Activated CD4-positive, alpha-beta memory T cell treated with anti-CD3 and anti-CD28 coated beads for 36 hours (primary cell): ENCODE measurements at regions not wholly inside any gene's neighbourhood (a gene's known extent, or its start where the extent isn't known, plus 50 kb on each side); places are given as distances from the start of the nearest gene placed in this dataset.

Experiments used
- CTCF ChIA-PET: fragments of 350-600 bp; sonication (Branson Sonifier 250); formaldehyde crosslinking; loops from one replicate; lab custom pipeline; 2021; ENCODE audit warnings: antibody characterized with exemption, inconsistent platforms; lab: Charles Lee
- POLR2A ChIA-PET: fragments of 350-600 bp; sonication (Branson Sonifier 250); formaldehyde crosslinking; loops from one replicate; lab custom pipeline; 2021; ENCODE audit warnings: antibody characterized with exemption; lab: Charles Lee
- DNase-seq: peaks from one replicate; pipeline ENCODE4 v3.0.0-alpha.2; 2020
- H3K27ac Mint-ChIP-seq: one replicate; pipeline ENCODE4 v1.8.0; 2021; ENCODE audit warnings: mixed read lengths
- H3K27me3 Mint-ChIP-seq: one replicate; pipeline ENCODE4 v1.8.0; 2021; ENCODE audit warnings: mixed read lengths
- H3K36me3 Mint-ChIP-seq: one replicate; pipeline ENCODE4 v1.8.0; 2021; ENCODE audit warnings: mixed read lengths
- H3K4me1 Mint-ChIP-seq: one replicate; pipeline ENCODE4 v1.8.0; 2021; ENCODE audit warnings: low read depth, mixed read lengths
- H3K4me3 Mint-ChIP-seq: one replicate; pipeline ENCODE4 v1.8.0; 2021; ENCODE audit warnings: mild to moderate bottlenecking, mixed read lengths
- H3K9me3 Mint-ChIP-seq: one replicate; pipeline ENCODE4 v1.8.0; 2021; ENCODE audit warnings: mixed read lengths
- intact Hi-C: fragments of 100-400 bp; cut with micrococcal nuclease; formaldehyde crosslinking; loops from one replicate; pipeline ENCODE4 v1.15.1; 2023

GRCh38 chr6:6775074-6775473 is 186.6 kb downstream of the LY86 start:
- intact Hi-C loops = no loop called here
- DNase-seq = no peak
- Mint-ChIP-seq H3K27ac (no peak overlapping the region), H3K9me3 (no peaks in the 10 kb centered on the region), H3K4me1 (no peaks in the 10 kb centered on the region), H3K4me3 (no peak overlapping the region), H3K36me3 (no peaks in the 10 kb centered on the region), H3K27me3 (peaks cover 23% of the 10 kb centered on the region)
- CTCF ChIA-PET = no interaction called here
- POLR2A ChIA-PET = no interaction called here

DNA sequence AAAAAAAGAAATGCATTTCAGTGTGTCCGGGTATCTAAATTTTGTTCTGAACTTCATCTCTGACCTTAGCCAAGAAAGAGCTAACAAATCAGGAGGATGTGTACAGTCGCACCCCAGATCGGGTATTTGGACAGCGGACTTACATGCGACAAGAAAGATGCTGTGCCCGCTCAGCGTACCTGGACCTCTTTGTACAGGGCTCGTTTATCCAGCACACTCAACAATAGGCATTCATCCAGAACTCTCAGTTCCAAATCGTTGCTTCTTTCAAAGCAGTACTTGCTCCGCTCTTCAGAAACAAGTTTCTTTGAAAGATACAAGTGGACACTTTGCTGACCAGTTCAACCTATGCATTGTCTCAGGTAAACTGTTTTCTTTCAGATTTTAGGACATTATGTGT is 191.7 kb downstream of the LY86 start:
- H3K4me3 Mint-ChIP-seq = no peak overlapping the region
- no peaks in the 10 kb centered on the region for H3K9me3 Mint-ChIP-seq
- no peak overlapping the region for H3K27ac Mint-ChIP-seq
- H3K36me3 Mint-ChIP-seq = no peaks in the 10 kb centered on the region
- ChIA-PET CTCF (no interaction called here), POLR2A (no interaction called here)
- no peaks in the 10 kb centered on the region for H3K4me1 Mint-ChIP-seq
- H3K27me3 Mint-ChIP-seq = peaks cover 17% of the 10 kb centered on the region
- DNase-seq = no peak
- intact Hi-C loops = no loop called here

- peaks cover 12% of the 10 kb centered on the region for H3K27me3 Mint-ChIP-seq
- H3K9me3 Mint-ChIP-seq = no peaks in the 10 kb centered on the region
- no peaks in the 10 kb centered on the region for H3K4me1 Mint-ChIP-seq
- H3K27ac Mint-ChIP-seq = no peak overlapping the region
- intact Hi-C loops = no loop called here
- ChIA-PET POLR2A (no interaction called here), CTCF (no interaction called here)
- H3K4me3 Mint-ChIP-seq = no peak overlapping the region
- no peaks in the 10 kb centered on the region for H3K36me3 Mint-ChIP-seq
- DNase-seq = no peak
Measured at GRCh38 chr6:6781172-6781872, 192.8 kb downstream of the LY86 start.

DNA sequence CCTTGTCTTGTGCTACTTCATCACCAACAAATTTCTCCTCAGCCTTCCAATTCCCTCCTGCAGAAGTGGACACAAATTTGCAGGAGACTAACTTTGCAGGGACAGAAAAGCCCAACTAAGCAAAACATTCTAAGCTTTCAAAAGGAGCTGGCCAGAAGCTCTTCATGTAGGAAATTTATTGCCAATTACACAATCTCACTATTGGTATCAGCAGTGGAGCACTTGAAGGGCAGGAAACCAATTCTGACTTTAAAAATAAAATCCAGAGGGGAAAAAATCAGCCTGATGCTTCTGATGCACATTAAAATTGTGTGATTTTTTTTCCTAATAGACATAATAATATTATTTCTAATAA is 193.3 kb downstream of the LY86 start:
- no peaks in the 10 kb centered on the region for H3K9me3 Mint-ChIP-seq
- ChIA-PET CTCF (no interaction called here), POLR2A (no interaction called here)
- no peaks in the 10 kb centered on the region for H3K4me1 Mint-ChIP-seq
- H3K27me3 Mint-ChIP-seq = peaks cover 8% of the 10 kb centered on the region
- no peak for DNase-seq
- no peaks in the 10 kb centered on the region for H3K36me3 Mint-ChIP-seq
- no peak overlapping the region for H3K4me3 Mint-ChIP-seq
- no peak overlapping the region for H3K27ac Mint-ChIP-seq
- intact Hi-C loops = no loop called here

DNA sequence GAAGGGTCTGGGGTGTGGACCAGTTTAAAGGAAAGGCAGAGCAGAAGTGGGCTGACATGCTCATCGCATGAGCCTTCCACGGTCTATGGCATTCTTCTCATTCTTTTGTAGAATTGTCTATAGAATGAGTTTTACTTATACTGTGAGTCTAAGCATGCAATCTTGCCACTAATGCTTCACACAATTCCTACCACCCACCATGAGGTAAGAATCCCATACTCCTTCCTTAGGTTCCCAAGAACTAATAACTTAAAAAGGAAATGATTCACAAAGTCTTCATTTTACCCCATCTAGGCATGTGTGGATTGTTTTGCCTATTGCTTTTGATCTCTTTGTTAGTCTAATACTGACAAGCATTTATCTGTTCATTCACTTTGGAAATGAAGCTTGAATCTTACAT is 195.2 kb downstream of the LY86 start:
- Mint-ChIP-seq H3K4me1 (no peaks in the 10 kb centered on the region), H3K27ac (no peak overlapping the region), H3K36me3 (no peaks in the 10 kb centered on the region), H3K9me3 (no peaks in the 10 kb centered on the region), H3K27me3 (peaks cover 5% of the 10 kb centered on the region), H3K4me3 (no peak overlapping the region)
- intact Hi-C loops = no loop called here
- POLR2A ChIA-PET = no interaction called here
- no peak for DNase-seq
- CTCF ChIA-PET = interaction anchor here (0.9 kb wide), 2 partner anchors 455 to 459 kb away, joined by 3 read pairs; no protein-coding TSS in a partner anchor

DNA sequence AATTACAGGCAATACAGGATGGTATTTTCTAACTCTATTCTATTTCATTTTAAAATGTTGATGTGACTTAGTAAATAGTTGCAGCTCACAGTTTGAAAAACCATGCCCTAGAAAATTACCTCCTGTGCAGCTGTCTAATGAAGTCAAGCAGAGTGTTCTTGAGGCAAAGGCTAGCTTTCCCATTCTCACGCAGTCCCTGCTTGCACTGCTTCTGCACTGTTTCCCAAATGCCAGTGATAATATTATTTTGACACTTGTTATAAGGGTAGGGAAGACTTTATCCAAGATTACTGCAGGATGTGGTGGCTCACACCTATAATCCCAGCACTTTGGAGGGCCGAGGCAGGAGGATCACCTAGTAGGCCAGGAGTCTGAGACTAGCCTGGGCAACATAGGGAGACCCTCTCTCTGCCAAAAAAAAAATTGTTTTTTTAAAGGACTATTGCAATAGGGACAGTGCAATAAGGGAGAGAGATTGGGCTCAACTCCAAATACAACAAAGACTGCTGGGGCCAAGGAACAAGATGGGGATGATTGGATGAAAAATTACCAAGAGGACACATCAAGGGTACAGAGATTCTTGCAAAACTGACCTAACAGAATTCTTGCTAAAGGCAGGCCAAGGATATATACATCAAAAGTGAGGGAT is 196.1 kb downstream of the LY86 start:
- no peak overlapping the region for H3K27ac Mint-ChIP-seq
- no peaks in the 10 kb centered on the region for H3K4me1 Mint-ChIP-seq
- intact Hi-C loops = no loop called here
- no peaks in the 10 kb centered on the region for H3K36me3 Mint-ChIP-seq
- POLR2A ChIA-PET = no interaction called here
- no peak for DNase-seq
- CTCF ChIA-PET = interaction anchor here (0.9 kb wide), 2 partner anchors 454 to 458 kb away, joined by 3 read pairs; no protein-coding TSS in a partner anchor
- H3K9me3 Mint-ChIP-seq = no peaks in the 10 kb centered on the region
- peaks cover under 1% of the 10 kb centered on the region for H3K27me3 Mint-ChIP-seq
- H3K4me3 Mint-ChIP-seq = no peak overlapping the region

- H3K9me3 Mint-ChIP-seq = no peaks in the 10 kb centered on the region
- ChIA-PET CTCF (interaction anchor here (1.3 kb wide), 1 partner anchor 458 kb away, joined by 3 read pairs; no protein-coding TSS in a partner anchor), POLR2A (no interaction called here)
- no peaks in the 10 kb centered on the region for H3K4me1 Mint-ChIP-seq
- intact Hi-C loops = no loop called here
- no peak overlapping the region for H3K4me3 Mint-ChIP-seq
- DNase-seq = no peak
- no peaks in the 10 kb centered on the region for H3K27me3 Mint-ChIP-seq
- H3K36me3 Mint-ChIP-seq = no peaks in the 10 kb centered on the region
- no peak overlapping the region for H3K27ac Mint-ChIP-seq
Measured at GRCh38 chr6:6785163-6785521, 196.6 kb downstream of the LY86 start.

DNA sequence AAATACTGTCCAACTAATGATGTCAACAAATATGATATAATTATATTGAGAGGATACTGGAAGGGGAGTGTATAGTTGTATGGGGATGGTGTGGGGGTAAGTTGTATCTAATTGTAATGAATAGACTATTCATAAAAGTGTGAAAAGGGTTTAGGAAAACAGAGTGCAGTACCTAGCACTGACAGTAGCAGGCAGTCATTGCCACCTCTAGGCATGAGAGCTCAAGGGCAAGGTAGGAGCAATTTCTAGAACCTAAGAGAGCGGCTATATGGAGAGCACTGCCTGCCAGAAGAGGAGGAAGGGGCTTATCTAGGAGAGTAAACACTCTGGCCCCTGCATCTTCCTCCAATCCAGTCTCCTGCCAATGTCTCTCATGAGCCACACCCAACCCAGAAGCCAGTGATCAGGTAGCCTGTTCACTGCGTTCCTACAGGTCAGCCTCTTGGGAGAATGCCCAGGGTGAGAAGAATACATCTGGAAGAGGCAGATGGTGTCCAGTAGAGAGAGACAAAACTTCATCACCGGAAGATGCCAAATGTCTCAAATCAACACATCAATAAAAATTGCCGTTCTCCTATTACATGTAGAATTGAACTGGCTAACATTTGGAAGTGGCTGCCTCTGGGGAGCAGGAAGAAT is 200.0 kb downstream of the LY86 start:
- POLR2A ChIA-PET = no interaction called here
- H3K27ac Mint-ChIP-seq = no peak overlapping the region
- DNase-seq = peak; percentile 48
- no peaks in the 10 kb centered on the region for H3K27me3 Mint-ChIP-seq
- H3K9me3 Mint-ChIP-seq = no peaks in the 10 kb centered on the region
- CTCF ChIA-PET = interaction anchor here (1.2 to 2.0 kb wide), 4 partner anchors 12 to 455 kb away, joined by 3 to 7 read pairs (median 6); no protein-coding TSS in a partner anchor
- intact Hi-C loops = loop anchor here (2.0 kb wide), 1 partner anchor 450 kb away; no protein-coding TSS in a partner anchor
- H3K4me3 Mint-ChIP-seq = no peak overlapping the region
- H3K4me1 Mint-ChIP-seq = no peaks in the 10 kb centered on the region
- no peaks in the 10 kb centered on the region for H3K36me3 Mint-ChIP-seq

DNA sequence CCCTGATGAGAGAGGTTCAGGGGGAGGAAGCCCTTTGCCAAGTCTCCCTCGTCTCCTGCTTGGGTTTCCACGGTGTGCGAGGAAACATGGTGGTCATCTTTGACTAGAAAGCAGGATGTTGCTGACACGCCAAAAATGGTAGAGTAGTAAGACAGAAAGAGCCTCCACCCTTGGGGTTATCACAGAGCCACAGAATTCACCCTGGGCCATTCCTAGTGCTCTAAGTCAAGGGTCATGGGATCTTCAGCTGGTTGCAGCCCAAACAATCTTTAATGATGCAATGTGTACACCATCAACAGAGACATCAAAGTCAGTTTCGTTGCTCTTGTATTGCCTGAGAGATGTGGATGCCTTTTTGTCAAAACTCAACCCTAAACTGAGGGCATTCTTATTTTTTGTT is 201.9 kb downstream of the LY86 start:
- H3K4me1 Mint-ChIP-seq = peaks cover 6% of the 10 kb centered on the region
- no peak for DNase-seq
- POLR2A ChIA-PET = no interaction called here
- H3K27me3 Mint-ChIP-seq = peaks cover 3% of the 10 kb centered on the region
- CTCF ChIA-PET = interaction anchor here (0.6 kb wide), 1 partner anchor 452 kb away, joined by 3 read pairs; no protein-coding TSS in a partner anchor
- H3K9me3 Mint-ChIP-seq = no peaks in the 10 kb centered on the region
- intact Hi-C loops = no loop called here
- H3K4me3 Mint-ChIP-seq = no peak overlapping the region
- no peaks in the 10 kb centered on the region for H3K36me3 Mint-ChIP-seq
- no peak overlapping the region for H3K27ac Mint-ChIP-seq

- CTCF ChIA-PET = no interaction called here
- DNase-seq = peak; percentile 17
- peaks cover 3% of the 10 kb centered on the region for H3K27me3 Mint-ChIP-seq
- H3K9me3 Mint-ChIP-seq = no peaks in the 10 kb centered on the region
- H3K27ac Mint-ChIP-seq = no peak overlapping the region
- no peaks in the 10 kb centered on the region for H3K36me3 Mint-ChIP-seq
- H3K4me1 Mint-ChIP-seq = peaks cover 6% of the 10 kb centered on the region
- intact Hi-C loops = no loop called here
- POLR2A ChIA-PET = no interaction called here
- H3K4me3 Mint-ChIP-seq = no peak overlapping the region
Measured at GRCh38 chr6:6790891-6791290, 202.4 kb downstream of the LY86 start.

- peaks cover 19% of the 10 kb centered on the region for H3K4me1 Mint-ChIP-seq
- no peaks in the 10 kb centered on the region for H3K36me3 Mint-ChIP-seq
- H3K27ac Mint-ChIP-seq = no peak overlapping the region
- ChIA-PET POLR2A (no interaction called here), CTCF (interaction anchor here (0.5 to 1.5 kb wide), 5 partner anchors 38 to 450 kb away, joined by 3 to 6 read pairs (median 3); no protein-coding TSS in a partner anchor)
- peaks cover 5% of the 10 kb centered on the region for H3K27me3 Mint-ChIP-seq
- H3K9me3 Mint-ChIP-seq = no peaks in the 10 kb centered on the region
- no peak overlapping the region for H3K4me3 Mint-ChIP-seq
- DNase-seq = no peak
- intact Hi-C loops = no loop called here
Measured at GRCh38 chr6:6793388-6794250, 205.1 kb downstream of the LY86 start.

DNA sequence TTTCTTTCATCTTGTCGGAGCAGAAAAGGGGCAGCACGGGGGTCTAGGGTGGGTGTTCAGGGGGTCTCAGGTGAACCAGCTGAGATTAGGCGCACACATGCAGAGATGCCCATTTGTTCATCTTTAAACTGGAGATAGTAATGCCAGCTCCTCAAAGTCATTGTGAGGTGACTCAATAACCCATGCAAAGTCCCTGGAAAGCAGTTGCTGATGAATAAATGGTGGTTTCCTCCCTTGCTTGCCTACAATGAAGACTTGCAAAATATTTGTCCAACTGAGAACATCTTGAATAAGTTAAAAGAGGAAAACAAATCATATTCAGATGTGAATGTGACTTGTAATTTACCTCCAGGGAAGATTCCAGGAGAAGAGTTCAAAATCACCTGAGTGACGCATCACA is 206.9 kb downstream of the LY86 start:
- no peak for DNase-seq
- ChIA-PET POLR2A (no interaction called here), CTCF (no interaction called here)
- H3K27ac Mint-ChIP-seq = no peak overlapping the region
- no peaks in the 10 kb centered on the region for H3K36me3 Mint-ChIP-seq
- H3K27me3 Mint-ChIP-seq = peaks cover 5% of the 10 kb centered on the region
- intact Hi-C loops = loop anchor here (5.0 kb wide), 3 partner anchors 43 to 342 kb away; no protein-coding TSS in a partner anchor
- peaks cover 35% of the 10 kb centered on the region for H3K4me1 Mint-ChIP-seq
- H3K4me3 Mint-ChIP-seq = no peak overlapping the region
- H3K9me3 Mint-ChIP-seq = no peaks in the 10 kb centered on the region
